Endothelial cell (in vitro differentiated cells): ENCODE measurements at regions not wholly inside any gene's neighbourhood (a gene's known extent, or its start where the extent isn't known, plus 50 kb on each side); places are given as distances from the start of the nearest gene placed in this dataset.

ENCODE experiments used
- DNase-seq: peaks from one replicate; pipeline ENCODE4 v3.0.0; 2021; ENCODE audit warnings: low spot score
- H3K27ac Mint-ChIP-seq: one replicate; pipeline ENCODE4 v1.8.0; 2021; ENCODE audit warnings: mixed read lengths, inconsistent platforms; ENCODE audit not compliant: unreplicated experiment
- H3K27me3 Mint-ChIP-seq: one replicate; pipeline ENCODE4 v1.8.0; 2021; ENCODE audit warnings: mild to moderate bottlenecking, moderate library complexity, mixed read lengths, inconsistent platforms; ENCODE audit not compliant: unreplicated experiment
- H3K36me3 Mint-ChIP-seq: one replicate; pipeline ENCODE4 v1.8.0; 2021; ENCODE audit warnings: mild to moderate bottlenecking, low read depth, mixed read lengths, inconsistent platforms; ENCODE audit not compliant: unreplicated experiment
- H3K4me1 Mint-ChIP-seq: one replicate; pipeline ENCODE4 v1.8.0; 2021; ENCODE audit warnings: mild to moderate bottlenecking, mixed read lengths, inconsistent platforms; ENCODE audit not compliant: unreplicated experiment
- H3K4me3 Mint-ChIP-seq: one replicate; pipeline ENCODE4 v1.8.0; 2021; ENCODE audit warnings: mild to moderate bottlenecking, mixed read lengths, inconsistent platforms; ENCODE audit not compliant: unreplicated experiment
- H3K9me3 Mint-ChIP-seq: one replicate; pipeline ENCODE4 v1.8.0; 2021; ENCODE audit warnings: mixed read lengths, inconsistent platforms; ENCODE audit not compliant: unreplicated experiment
- TF ChIP-seq, protein P1 (sequence below): fragments of 200-600 bp; sonication (generic); IDR thresholded peaks from one replicate; pipeline ENCODE4 v1.5.0; 2021; ENCODE audit warnings: antibody characterized with exemption; ENCODE audit not compliant: unreplicated experiment

DNA sequence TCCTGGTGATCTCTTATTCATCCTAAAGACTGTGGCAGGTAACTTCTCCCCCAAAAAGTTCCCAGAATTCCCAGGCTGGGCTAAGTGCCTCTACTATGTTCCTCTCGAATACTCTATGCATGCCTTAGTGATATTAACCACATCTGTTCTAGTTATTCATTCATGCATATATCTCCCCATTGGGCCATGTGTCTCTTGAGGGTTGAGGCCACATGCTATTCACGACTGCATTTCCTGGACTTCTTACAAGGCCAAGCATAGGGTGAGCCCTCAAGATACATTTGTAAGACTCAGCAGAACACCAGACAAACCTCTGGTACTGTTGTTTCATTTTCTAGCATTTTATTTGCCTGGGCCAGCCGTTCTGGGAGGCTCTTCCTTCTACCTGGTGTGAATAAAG lies 117.0 kb downstream of the EN1 start:
- no peak for DNase-seq
- H3K27me3 Mint-ChIP-seq = peaks cover 5% of the 10 kb centered on the region
- peaks cover 5% of the 10 kb centered on the region for H3K4me1 Mint-ChIP-seq
- peaks cover 4% of the 10 kb centered on the region for H3K36me3 Mint-ChIP-seq
- no peaks in the 10 kb centered on the region for H3K9me3 Mint-ChIP-seq
- TF ChIP-seq, protein P1, sequence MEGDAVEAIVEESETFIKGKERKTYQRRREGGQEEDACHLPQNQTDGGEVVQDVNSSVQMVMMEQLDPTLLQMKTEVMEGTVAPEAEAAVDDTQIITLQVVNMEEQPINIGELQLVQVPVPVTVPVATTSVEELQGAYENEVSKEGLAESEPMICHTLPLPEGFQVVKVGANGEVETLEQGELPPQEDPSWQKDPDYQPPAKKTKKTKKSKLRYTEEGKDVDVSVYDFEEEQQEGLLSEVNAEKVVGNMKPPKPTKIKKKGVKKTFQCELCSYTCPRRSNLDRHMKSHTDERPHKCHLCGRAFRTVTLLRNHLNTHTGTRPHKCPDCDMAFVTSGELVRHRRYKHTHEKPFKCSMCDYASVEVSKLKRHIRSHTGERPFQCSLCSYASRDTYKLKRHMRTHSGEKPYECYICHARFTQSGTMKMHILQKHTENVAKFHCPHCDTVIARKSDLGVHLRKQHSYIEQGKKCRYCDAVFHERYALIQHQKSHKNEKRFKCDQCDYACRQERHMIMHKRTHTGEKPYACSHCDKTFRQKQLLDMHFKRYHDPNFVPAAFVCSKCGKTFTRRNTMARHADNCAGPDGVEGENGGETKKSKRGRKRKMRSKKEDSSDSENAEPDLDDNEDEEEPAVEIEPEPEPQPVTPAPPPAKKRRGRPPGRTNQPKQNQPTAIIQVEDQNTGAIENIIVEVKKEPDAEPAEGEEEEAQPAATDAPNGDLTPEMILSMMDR = no peak
- no peak overlapping the region for H3K27ac Mint-ChIP-seq
- no peak overlapping the region for H3K4me3 Mint-ChIP-seq

DNA sequence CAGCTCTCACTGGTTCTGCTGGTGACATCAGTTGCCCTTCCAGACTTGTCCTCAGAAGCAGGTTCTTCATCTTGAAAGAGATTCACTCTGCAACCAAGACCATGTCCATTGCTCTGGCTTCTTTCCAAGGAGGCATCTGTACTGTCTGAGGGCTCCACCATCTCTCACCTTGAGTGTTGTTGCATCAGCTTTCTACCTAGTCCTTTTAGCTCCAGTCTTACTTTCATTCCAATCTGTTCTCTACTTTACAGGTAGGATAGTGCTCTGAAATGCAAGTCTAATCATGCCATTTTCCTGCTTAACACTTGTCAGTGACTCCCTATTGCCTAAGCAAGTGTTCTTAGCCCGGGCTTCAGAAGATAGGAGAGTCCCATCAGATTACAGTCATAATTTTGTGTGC lies 117.7 kb downstream of the EN1 start:
- H3K27ac Mint-ChIP-seq = no peak overlapping the region
- H3K36me3 Mint-ChIP-seq = peaks cover 4% of the 10 kb centered on the region
- H3K27me3 Mint-ChIP-seq = peaks cover 5% of the 10 kb centered on the region
- no peak for DNase-seq
- H3K4me1 Mint-ChIP-seq = peaks cover 5% of the 10 kb centered on the region
- no peaks in the 10 kb centered on the region for H3K9me3 Mint-ChIP-seq
- no peak overlapping the region for H3K4me3 Mint-ChIP-seq
- TF ChIP-seq, protein P1 = no peak

DNA sequence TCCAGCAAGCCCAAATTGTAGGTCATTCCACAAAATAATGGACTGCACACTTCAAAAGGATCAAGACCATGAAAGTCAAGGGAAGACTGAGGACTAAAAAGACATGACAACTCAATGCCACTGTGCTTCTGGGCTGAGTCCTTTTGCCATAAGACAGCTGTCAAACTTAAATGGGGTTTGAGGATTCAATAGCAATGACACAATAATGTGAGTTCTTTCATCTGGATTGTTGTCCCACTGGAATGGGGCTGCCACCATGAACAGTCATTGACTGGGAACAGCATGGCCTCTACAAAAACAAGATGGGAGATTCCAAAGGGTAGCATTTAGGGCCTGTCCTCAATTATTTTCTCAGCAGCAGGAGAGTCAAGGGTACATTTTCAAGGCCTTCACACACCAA lies 118.5 kb downstream of the EN1 start:
- H3K27ac Mint-ChIP-seq = no peak overlapping the region
- TF ChIP-seq, protein P1 = no peak
- H3K4me3 Mint-ChIP-seq = no peak overlapping the region
- H3K36me3 Mint-ChIP-seq = peaks cover 4% of the 10 kb centered on the region
- H3K27me3 Mint-ChIP-seq = peaks cover 5% of the 10 kb centered on the region
- H3K9me3 Mint-ChIP-seq = peaks cover 4% of the 10 kb centered on the region
- peaks cover 8% of the 10 kb centered on the region for H3K4me1 Mint-ChIP-seq
- DNase-seq = no peak

DNA sequence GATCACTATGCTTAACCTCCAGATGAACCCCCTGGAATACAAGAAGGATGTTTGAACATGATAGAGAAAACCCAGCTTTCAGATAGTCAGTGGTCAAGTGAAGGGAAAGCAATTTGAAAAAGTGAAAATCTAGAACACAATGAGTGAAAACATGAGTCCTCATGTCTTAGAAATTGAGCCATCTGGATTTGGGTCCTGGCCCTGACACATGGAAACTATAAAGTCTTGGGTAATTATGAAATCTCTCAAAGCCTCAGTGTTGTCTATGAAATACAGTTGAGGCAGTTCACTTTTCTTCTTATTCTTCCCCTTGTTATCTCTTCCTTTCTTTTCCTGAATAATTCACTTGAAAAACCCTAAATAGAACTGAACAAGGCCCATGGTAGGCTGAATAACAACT lies 120.6 kb downstream of the EN1 start:
- no peak overlapping the region for H3K27ac Mint-ChIP-seq
- peaks cover 5% of the 10 kb centered on the region for H3K27me3 Mint-ChIP-seq
- DNase-seq = no peak
- TF ChIP-seq, protein P1 = no peak
- H3K4me1 Mint-ChIP-seq = peaks cover 6% of the 10 kb centered on the region
- H3K36me3 Mint-ChIP-seq = peaks cover 4% of the 10 kb centered on the region
- H3K4me3 Mint-ChIP-seq = no peak overlapping the region
- H3K9me3 Mint-ChIP-seq = peaks cover 4% of the 10 kb centered on the region

DNA sequence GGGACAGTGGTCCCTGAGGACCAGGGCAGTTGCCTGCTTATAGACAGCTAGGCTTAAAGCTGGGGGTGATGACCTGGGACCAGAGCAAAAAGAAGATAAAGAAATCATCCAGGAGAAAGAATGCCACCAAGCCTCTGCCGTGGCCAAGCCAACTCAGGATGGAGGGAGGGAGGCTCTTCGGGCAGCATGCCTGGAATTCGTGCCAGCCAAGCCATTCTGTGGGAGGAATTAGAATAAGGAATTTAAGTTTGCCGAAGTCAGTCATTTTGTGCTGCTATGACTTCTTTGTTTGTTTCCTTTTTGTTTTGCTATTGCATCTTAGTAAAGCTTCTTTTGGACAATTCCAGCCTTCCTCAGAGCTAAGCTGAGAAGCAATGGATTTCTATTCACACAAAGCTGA lies 124.1 kb downstream of the EN1 start:
- Mint-ChIP-seq H3K27me3 (peaks cover 7% of the 10 kb centered on the region), H3K9me3 (peaks cover 4% of the 10 kb centered on the region), H3K36me3 (peaks cover 4% of the 10 kb centered on the region), H3K4me1 (peaks cover 5% of the 10 kb centered on the region), H3K4me3 (no peak overlapping the region), H3K27ac (no peak overlapping the region)
- TF ChIP-seq, protein P1 = no peak
- no peak for DNase-seq
